Pancreas (tissue), 10 donors: ENCODE measurements at regions not wholly inside any gene's neighbourhood (a gene's known extent, or its start where the extent isn't known, plus 50 kb on each side); places are given as distances from the start of the nearest gene placed in this dataset.
A peak's percentile ranks its signal among the peaks of the same experiment; 100 is the strongest.

ENCODE experiments used
- ATAC-seq, 4 donors: fragments of 200-7000 bp; cut with Tn5 transposase; one replicate each; pipeline versions ENCODE4 v1.8.0 to v1.9.1; 2020; ENCODE audit warnings: mild to moderate bottlenecking in 4 of 4, moderate library complexity in 4 of 4
- DNase-seq, 6 donors: peaks; one replicate each; pipeline ENCODE4 v3.0.0-alpha.2; 2020
- FAIRE-seq: peaks from 2 replicates; lab custom pipeline; 2012; peaks lifted over from hg19 to GRCh38; lab: Jason Lieb, UNC
- H3K27ac ChIP-seq, 4 donors: fragments of 200-600 bp; sonication (generic); 1 replicate in 3 of 4; 2 replicates in 1 of 4; pipeline versions ENCODE4 v1.5.0 to v1.8.0; 2020
- H3K27me3 ChIP-seq, 4 donors: fragments of 200-600 bp; one replicate each; pipeline ENCODE4 v1.8.0; 2021
- H3K36me3 ChIP-seq, 3 donors: fragments of 200-600 bp; sonication (generic) in 1 of 3; one replicate each; pipeline versions ENCODE4 v1.5.0 to v1.8.0; 2020 to 2021
- H3K4me1 ChIP-seq, 3 donors: fragments of 200-600 bp; one replicate each; pipeline ENCODE4 v1.8.0; 2021
- H3K4me3 ChIP-seq, 4 donors: fragments of 200-600 bp; sonication (generic) in 2 of 4; one replicate each; pipeline versions ENCODE4 v1.5.0 to v1.8.0; 2020 to 2021
- H3K9me3 ChIP-seq, 4 donors: fragments of 200-600 bp; one replicate each; pipeline ENCODE4 v1.8.0; 2021
- CTCF ChIP-seq, 4 donors: fragments of 200-600 bp; sonication (generic) in 3 of 4; IDR thresholded peaks; one replicate each; pipeline versions ENCODE4 v1.5.0 to v1.8.0; 2021; ENCODE audit warnings: antibody characterized with exemption in 4 of 4
- WGBS, 2 donors: extraction: QIAGEN DNeasy Blood & Tissue Kit; methylation state at CpG; one replicate each; pipeline ENCODE4 v1.1.7; 2013; 5-methylcytosine and 5-hydroxymethylcytosine counted together
- intact Hi-C, 3 donors: fragments of 100-400 bp; cut with DNase I; formaldehyde crosslinking; loops; one replicate each; pipeline versions ENCODE4 v1.11.1 to v1.14.2; 2022
- donor health status: healthy with polysubstance abuse.
- donor health status: DM: no; HTN: no; CAD: no; lungs with moderate emphysema.
- donor health status: DM: no; HTN: no; CAD: no.
- donor health status: control.
- donor health status: control.
- donor health status: Bipolar disorder and iron deficiency.
- donor health status: DM: yes; HTN: yes; CAD: no.
- donor health status: DM: no; HTN: no; CAD: no.
- donor health status: DM: no; HTN: no; CAD: no.
- donor health status: DM: yes; HTN: yes; CAD: no.

GRCh38 chr1:30381671-30382365, 341.6 kb downstream of the MATN1 start:
- ATAC-seq (no peak), DNase-seq (no peak), FAIRE-seq (no peak)
- Histone ChIP-seq H3K27ac (no peak overlapping the region), H3K4me1 (no peaks in the 10 kb centered on the region), H3K36me3 (no peaks in the 10 kb centered on the region), H3K27me3 (no peaks in the 10 kb centered on the region), H3K9me3 (no peaks in the 10 kb centered on the region), H3K4me3 (no peak overlapping the region)
- TF ChIP-seq CTCF (IDR thresholded peaks at IDR 0.05) = no peak
- WGBS, 2 donors = 51 to 69% methylated on average over 7 of the region's 7 CpGs
- intact Hi-C loops = loop anchor here in 1 of 3 donors (10.0 kb wide), 1 partner anchor 1137 kb away; no protein-coding TSS in a partner anchor

DNA sequence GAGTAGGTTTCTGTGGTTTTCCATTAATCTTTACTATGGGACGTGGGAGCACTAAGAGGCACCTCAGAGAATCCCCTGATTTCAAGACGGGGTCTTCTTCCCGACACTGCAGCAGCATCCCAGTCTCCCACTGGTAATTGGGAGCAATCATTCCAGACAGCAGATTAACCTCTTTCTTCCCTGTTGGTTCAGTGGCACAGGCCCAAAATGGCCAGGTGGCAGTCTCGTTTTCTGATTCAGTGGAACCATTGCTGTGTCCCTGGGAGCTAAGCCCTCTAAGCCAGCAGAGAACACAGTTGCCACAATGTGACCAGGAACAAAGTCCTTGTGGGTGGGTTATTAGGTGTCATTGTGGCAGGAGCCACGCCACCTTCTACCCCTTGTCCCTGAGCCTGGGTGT, 342.1 kb downstream of the MATN1 start:
- TF ChIP-seq CTCF (IDR thresholded peaks at IDR 0.05) = no peak
- no peak for ATAC-seq

GRCh38 chr1:30380625-30380984, 342.8 kb downstream of the MATN1 start:
- no peaks in the 10 kb centered on the region for H3K9me3 ChIP-seq
- no peaks in the 10 kb centered on the region for H3K36me3 ChIP-seq
- FAIRE-seq = no peak
- no peak for TF ChIP-seq CTCF (IDR thresholded peaks at IDR 0.05)
- intact Hi-C loops = loop anchor here in 1 of 3 donors (10.0 kb wide), 1 partner anchor 1136 kb away; no protein-coding TSS in a partner anchor
- no peak overlapping the region for H3K27ac ChIP-seq
- H3K4me1 ChIP-seq = no peaks in the 10 kb centered on the region
- no peak overlapping the region for H3K4me3 ChIP-seq
- DNase-seq = no peak
- 0 to 1% methylated on average over 3 of the region's 3 CpGs for WGBS, 2 donors
- no peak for ATAC-seq
- no peaks in the 10 kb centered on the region for H3K27me3 ChIP-seq

More for the DNA sequence above, 342.1 kb downstream of the MATN1 start:
- Histone ChIP-seq H3K27ac (no peak overlapping the region), H3K4me1 (no peaks in the 10 kb centered on the region), H3K4me3 (no peak overlapping the region), H3K27me3 (no peaks in the 10 kb centered on the region), H3K9me3 (no peaks in the 10 kb centered on the region), H3K36me3 (no peaks in the 10 kb centered on the region)
- intact Hi-C loops = loop anchor here in 1 of 3 donors (10.0 kb wide), 1 partner anchor 1136 kb away; no protein-coding TSS in a partner anchor
- WGBS, 2 donors = 53 to 67% methylated on average over 5 of the region's 5 CpGs
- DNase-seq = no peak
- no peak for FAIRE-seq

- 55 to 61% methylated on average over 13 of the region's 13 CpGs for WGBS, 2 donors
- DNase-seq (peak in 3 of 6 donors; percentile 49 to 67 (median 66)), ATAC-seq (peak; percentile 84 to 97 (median 92)), FAIRE-seq (no peak)
- Histone ChIP-seq H3K4me3 (no peak overlapping the region), H3K27me3 (no peaks in the 10 kb centered on the region), H3K9me3 (no peaks in the 10 kb centered on the region), H3K36me3 (no peaks in the 10 kb centered on the region), H3K4me1 (no peaks in the 10 kb centered on the region), H3K27ac (no peak overlapping the region)
- intact Hi-C loops = loop anchor here in 2 of 3 donors (10.0 kb wide), 2 partner anchors 1135 to 1145 kb away; partner anchors contain the start of genes MECR (in 1 of the 2) and PTPRU (in 1 of the 2)
- TF ChIP-seq CTCF (IDR thresholded peaks at IDR 0.05) = peak; percentile 79 to 81 (median 80)
These were observed 343.4 kb downstream of the MATN1 start for GRCh38 chr1:30379684-30380624.
